NCI-H146 treated with DMSO at 0.1 percent for 48 hours (cell line): ENCODE measurements at regions not wholly inside any gene's neighbourhood (a gene's known extent, or its start where the extent isn't known, plus 50 kb on each side); places are given as distances from the start of the nearest gene placed in this dataset.
"Not testable (repeated sequence)": the region's sequence is repeated elsewhere in the genome, so short reads cannot be mapped to it uniquely, and the experiment has no call there.

Experiments
- DNase-seq: peaks from one replicate; lab custom pipeline; 2025; ENCODE audit not compliant: unreplicated experiment; lab: John Stamatoyannopoulos, UW

DNA sequence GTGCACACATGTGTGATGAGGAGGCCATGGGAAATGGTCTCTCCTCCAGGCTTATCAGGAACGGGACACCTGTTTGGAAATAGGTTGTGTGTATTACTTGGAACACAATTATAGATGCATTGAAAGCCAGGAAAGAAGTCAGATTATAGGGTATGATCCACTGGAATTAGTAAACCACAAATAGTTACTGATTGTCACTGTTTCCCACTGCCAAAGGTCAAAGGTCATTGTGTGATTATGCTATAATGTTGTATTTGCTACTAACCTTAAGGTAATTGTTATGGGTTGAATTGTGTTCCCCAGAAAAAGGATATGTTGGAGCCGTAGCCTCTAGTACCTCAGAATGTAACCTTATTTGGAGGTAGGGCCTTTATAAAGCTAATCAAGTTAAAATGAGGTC is 129.9 kb upstream of the FBXO33 start:
- no peak for DNase-seq

DNA sequence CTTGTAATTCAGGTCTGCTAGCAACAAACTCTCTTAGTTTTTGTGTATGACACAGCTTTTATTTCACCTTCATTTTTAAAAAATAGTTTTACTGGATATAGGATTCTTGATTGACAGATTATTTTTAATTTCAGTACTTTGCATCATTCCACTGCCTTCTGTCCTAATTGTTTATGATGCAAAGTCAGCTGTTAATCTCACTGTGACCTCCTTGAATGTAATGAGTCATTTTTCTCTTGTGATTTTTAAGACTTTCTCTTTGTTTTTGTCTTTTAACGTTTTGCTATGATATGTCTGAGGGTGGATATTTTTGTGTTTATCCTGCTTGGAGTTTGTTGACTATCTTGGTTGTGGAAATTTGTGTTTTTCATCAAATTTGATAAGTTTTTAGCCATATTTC is 126.3 kb upstream of the FBXO33 start:
- DNase-seq, result no peak

DNA sequence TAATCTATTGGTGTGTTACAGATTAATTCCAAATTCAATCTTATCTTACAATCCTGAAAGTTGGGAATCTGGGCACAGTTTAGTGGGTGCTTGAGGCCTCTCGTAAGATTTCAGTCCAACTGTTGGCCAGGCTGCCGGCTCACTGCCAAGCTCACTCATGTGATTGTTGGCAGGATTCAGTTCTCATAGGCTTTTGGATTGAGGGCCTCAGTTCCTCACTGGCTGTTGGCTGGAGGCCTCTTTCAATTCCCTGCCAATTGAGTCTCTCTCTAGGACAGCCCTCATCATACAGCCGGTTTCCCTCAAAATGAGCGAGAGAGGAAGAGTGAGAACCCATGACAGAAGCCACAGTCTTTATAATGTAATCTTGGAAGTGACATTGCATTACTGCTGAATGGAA is 123.5 kb upstream of the FBXO33 start:
- no peak for DNase-seq

DNA sequence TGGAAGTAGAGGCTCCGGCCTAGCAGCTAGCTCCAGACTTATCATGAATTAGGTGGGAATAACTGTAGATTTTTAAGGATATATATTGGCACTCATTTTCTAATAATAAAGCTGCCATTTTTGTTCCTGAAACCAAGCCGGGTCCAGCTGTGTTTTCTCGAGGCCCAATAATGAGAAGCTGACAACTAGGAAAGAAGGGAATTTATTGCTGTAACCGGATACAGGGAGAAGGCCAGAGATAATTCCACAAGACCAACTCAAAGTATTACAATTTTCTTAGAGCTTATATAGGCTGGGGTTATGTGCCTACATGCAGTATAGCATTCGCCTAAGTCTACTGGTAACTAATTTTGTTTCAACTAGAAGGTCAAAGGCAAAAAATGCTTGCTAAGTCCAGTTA is 122.3 kb upstream of the FBXO33 start:
- DNase-seq, result no peak

GRCh38 chr14:39548358-39548757 is 116.1 kb upstream of the FBXO33 start:
- DNase-seq, result peak; percentile 15

- DNase-seq, result no peak
These were observed 115.6 kb upstream of the FBXO33 start for GRCh38 chr14:39547845-39548244.

DNA sequence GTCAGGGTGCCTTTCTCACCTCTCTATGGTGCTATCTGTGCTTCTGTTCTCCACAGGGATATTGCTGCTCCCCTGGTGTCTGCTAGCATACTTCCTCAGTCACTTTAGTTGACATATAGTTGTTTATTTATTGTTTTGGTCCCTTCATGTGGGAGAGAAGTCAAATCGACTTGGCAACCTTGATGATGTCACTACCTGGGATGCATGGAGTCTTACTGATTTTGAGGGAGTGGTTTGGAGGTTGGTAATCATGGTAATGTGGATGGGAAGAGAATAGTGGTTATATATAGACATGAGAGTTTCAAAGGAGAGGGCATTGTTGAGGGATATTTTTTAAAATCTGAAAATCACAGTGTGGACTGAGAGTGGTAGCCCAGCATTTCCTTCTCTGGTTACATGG is 73.6 kb upstream of the FBXO33 start:
- no peak for DNase-seq

DNA sequence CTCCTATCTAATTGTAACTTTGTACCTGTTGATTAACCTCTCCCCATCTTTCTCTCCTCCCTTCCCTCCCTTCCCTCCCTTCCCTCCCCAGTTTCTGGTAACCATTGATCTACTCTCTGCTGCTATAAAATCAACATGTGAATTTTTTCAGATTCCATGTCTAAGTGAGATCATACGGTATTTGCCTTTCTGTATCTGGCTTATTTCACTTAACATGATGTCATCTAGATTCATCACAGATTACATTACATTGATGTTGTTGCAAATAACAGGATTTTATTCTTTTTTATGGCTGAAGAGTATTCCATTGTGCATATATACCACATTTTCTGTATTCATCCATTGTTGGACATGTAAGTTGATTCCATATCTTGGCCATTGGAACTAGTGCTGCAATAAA is 68.0 kb upstream of the FBXO33 start:
- no peak for DNase-seq

GRCh38 chr14:39499514-39499913 is 67.3 kb upstream of the FBXO33 start:
- no peak for DNase-seq

- DNase-seq, result not testable (repeated sequence)
These were observed 65.4 kb upstream of the FBXO33 start for GRCh38 chr14:39497677-39498076.

DNA sequence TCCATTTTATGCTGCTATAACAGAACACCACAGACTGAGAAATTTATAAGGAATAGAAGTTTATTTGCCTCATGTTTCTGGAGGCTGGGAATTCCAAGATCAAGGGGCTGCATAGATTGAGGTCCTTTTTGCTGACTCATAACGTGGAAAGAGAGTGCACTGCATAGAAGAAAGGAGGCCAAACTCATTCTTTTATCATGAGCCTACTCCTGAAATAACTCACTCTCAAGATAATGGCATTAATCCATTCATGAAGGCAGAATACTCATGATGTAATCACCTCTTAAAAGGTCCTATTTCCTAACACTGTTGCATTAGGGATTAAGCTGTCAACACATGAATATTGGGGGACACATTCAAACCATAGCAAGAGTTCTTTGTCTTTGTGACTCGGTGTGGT is 60.0 kb upstream of the FBXO33 start:
- no peak for DNase-seq

- DNase-seq, result peak; percentile 19
These were observed 58.9 kb upstream of the FBXO33 start for GRCh38 chr14:39491134-39491571.

GRCh38 chr14:39488600-39488999 is 56.4 kb upstream of the FBXO33 start:
- DNase-seq, result no peak

DNA sequence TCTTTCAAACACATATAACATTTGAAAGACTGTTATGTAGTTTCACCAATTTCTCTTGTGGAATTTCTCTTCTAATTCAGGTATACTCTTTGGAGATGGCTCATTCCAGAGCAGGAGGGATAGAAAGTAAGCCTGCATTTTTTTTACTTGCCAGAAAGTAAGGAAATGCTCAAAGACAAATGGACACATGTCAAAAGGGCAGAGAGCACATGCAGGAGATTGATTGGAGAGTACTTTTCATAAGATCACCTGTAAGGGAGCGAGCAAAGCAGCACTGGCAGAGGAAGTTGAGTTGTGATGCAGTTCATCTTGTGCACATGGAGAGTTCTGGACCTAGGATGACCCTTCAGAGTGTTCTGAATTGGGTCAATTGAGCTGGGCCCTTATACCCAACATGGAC is 51.4 kb upstream of the FBXO33 start:
- DNase-seq, result no peak
